GM21515 (cell line): ENCODE measurements at regions not wholly inside any gene's neighbourhood (a gene's known extent, or its start where the extent isn't known, plus 50 kb on each side); places are given as distances from the start of the nearest gene placed in this dataset.

Experiments used
- ATAC-seq: cut with Tn5 transposase; IDR thresholded peaks from one replicate; pipeline ENCODE4 v1.9.1; 2021; ENCODE audit not compliant: unreplicated experiment

DNA sequence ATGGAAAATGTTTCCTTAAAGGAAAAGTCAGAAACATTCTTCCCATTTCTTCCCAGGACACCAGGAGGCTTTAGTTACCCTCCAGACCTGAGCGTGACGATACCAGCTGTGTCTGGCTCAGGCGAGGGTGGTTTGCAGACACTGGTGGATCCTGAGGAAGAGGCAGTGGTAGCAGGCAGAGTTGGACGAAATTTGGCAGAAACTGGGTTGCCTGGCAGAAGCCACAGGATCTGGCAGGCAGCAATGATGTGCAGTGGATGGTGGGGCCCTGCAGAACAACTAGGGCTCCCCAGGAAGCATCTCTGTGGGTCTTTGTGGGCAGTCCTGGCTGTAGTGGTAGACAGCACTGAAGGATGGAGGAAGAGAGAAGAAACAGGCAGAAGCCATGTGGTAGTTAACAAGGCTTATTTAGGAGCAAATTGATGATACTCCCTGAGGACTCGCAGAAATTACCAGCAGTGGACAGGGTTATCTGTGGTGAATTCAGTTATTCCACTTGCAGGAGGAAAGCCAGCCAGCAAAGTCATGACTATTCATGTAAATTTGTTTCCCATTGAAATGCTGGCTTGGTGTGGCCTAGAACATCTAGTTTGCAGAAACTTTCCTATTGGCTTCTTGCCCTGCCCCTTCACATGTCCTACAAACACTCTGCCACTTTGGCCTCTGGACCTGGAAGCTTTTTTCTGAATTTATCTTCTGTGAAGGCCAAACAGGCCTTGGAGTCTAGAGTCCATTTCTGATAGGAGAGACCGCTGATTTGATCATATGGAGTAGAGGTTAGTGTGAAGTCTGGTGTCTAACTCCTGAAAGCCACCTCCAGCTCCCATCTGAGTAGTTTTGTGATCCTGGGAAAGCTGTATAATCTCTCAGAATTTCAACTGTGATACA is 212.0 kb downstream of the DMRT2 start:
- no peak for ATAC-seq

DNA sequence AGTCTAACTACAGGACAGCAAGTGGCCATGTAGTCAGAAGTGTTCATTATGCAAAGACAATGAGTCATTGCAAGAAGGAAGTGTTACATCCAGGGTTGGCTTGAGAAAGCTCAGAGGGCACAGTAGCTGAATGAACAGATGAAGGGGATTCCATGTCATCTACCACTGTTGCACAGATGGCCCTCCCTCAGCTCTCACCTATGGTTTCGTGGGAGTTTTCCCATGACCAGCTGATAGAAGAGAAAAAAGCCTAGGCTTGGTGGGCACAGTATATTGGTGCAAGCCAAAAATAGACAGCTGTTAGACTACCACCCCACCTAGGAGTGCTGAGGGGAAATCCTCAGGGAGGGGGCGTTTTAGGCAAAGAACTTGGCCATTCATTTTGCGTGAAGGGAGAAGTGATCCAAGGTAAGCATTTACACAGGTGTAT is 217.0 kb downstream of the DMRT2 start:
- ATAC-seq = no peak

GRCh38 chr9:1267581-1267980 is 217.4 kb downstream of the DMRT2 start:
- ATAC-seq = no peak

GRCh38 chr9:1269533-1270315 is 219.6 kb downstream of the DMRT2 start:
- ATAC-seq = no peak

- no peak for ATAC-seq
Measured at GRCh38 chr9:1271367-1271766, 221.2 kb downstream of the DMRT2 start.

- no peak for ATAC-seq
Measured at GRCh38 chr9:1271786-1272185, 221.6 kb downstream of the DMRT2 start.

GRCh38 chr9:1272488-1272887 is 222.3 kb downstream of the DMRT2 start:
- ATAC-seq = no peak

- ATAC-seq = no peak
Measured at GRCh38 chr9:1273859-1274258, 223.7 kb downstream of the DMRT2 start.

GRCh38 chr9:1274334-1274733 is 224.2 kb downstream of the DMRT2 start:
- no peak for ATAC-seq

DNA sequence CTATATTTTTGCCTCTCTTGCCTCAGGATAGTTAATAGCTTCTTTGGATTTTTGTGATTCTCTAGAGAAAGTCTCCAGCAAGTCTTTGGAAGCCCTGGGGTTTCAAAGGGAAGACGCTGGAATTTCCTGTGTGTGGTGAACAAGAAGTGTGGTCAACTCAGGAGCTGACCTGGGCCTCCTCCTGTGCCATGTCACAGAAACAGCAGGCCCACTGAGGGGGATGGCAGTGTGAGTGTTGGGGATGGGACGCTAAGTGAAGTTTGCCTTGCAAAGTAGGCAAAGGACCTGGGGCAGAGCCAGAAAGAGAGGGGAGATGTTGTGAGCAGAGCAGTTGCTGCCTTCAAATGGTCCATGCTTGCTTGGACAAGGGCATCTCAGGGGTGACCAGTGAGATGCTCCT is 226.3 kb downstream of the DMRT2 start:
- ATAC-seq = no peak

- no peak for ATAC-seq
Measured at GRCh38 chr9:1284727-1285126, 234.6 kb downstream of the DMRT2 start.

DNA sequence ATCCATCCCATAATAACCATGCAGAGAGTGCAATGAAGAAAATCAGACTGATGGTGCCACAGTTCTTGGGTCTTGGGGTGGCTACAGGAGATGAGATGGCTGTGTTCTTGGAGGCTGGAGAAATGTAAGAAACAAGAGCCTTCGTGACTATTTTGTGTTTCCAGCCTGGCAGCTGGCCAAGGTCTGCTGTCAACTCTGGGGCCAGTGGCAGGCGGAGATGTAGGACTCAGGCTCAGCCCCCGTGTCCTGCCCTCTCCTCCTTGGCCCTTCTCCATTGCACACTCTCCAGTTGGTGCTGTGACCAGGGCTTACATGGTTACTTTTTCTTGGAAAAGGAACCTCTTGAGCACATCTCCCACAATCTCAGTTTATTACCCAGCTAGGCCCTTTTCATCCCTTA is 235.4 kb downstream of the DMRT2 start:
- ATAC-seq = no peak

- ATAC-seq = no peak
Measured at GRCh38 chr9:1292384-1292783, 242.2 kb downstream of the DMRT2 start.

DNA sequence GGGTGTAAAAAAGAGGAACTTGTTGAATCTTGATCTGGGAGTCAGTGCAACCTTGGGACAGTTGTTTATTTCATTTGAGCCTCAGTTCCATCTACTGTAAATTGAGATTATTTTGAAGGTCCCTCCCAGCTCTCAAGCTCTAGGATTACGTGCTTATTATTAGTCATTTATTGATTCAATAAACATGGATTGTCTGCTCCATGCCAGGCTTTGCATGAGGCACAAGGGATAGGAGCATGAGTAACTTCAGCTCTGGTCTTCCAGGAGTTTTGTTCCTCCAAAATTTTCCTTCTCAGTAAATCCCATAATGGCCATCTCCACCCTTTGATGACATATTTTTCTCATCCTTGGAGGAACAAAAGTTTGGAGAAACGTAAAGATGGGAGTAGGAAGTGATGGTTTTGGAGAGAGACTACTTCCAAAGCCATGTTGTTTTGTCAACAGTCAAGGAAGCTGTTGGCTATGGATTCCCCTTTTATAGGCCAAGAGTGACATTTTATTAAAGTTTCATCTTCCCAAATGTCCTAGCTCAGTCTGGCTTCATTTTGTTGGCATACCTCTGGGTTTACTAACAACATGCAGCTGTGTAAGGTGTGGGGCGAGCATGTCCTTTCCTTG is 244.6 kb downstream of the DMRT2 start:
- ATAC-seq = no peak

DNA sequence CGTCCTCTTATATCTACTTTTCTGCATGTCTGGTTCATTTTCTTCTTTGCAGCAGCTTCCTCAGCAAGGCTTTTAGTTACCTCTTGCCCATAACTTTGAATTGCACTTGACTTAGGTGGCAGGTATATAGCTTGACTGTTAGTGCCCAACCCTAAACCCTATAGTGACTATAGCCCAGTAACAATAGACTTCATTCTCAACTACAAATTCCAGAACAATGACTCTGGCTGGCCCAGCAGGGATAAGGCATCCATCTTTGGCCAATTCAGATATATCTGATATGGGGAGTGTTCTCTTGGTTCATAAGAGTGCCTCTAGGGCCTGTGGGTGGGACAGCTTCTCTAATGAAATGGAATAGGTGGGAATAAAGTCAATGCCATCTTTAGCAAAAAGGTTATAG is 246.2 kb downstream of the DMRT2 start:
- no peak for ATAC-seq

DNA sequence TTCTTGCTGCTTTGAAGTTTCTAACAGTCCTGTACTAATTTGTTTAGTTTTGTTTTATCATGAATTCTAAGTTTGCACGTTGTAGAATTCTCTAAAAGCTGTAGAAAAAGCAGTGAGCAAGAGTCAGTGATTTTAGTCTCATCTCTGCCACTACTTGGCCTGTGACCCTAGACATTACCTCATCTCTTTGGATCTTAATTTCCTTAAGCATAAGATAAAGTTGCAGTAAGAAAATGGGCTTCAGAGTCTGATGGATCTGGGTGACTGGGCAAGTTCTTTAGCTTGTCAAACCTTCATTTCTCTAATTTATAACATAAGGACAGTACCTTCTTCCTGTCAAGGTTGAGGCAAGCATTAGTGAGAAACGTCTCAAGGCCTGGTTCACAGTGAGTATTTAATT is 247.9 kb downstream of the DMRT2 start:
- no peak for ATAC-seq

DNA sequence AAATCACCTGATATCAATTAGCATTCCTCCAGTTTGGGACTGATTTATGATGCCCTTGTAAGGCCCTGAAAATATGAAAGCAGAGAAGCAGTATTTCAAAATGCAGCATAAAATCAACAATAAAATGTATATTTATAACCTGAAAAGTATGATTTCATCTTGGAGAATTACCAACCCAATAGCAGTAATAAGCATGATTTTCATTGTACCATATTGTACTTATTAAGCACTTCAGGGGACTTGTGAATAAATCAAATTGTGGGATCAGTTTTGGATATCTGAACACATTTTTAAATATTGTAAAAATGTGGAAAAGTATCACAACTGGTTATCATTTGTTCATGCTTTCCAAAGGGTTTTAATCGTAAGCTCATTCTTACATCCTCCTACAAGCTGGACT is 250.8 kb downstream of the DMRT2 start:
- ATAC-seq = no peak

GRCh38 chr9:1303932-1304331 is 253.8 kb downstream of the DMRT2 start:
- ATAC-seq = no peak

DNA sequence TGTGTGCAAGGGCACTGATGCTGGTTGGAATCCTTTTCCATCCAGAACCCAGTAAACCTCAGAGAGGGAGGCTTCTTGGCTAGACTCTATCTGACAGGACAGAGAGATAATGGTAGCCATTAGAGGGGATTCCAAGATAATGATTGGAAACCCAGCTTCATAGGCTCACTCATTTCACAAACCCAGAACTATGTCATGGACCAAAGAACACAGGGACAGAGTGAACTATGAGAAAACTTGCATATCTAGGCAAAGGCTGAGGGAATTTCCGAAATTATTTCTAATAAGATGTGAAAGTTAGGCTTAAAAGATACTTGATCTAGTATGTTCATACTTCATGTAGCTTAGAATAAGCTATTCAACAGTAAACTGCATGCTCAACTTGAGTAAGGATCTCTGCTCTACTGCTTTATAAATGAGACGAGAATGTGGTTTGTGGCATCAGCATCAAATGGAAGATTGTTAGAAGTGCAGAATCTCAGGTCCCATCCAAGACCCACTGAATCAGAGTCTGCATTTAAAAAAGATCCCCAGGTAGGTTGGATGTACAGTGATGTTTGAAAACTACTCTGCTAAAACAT is 261.4 kb downstream of the DMRT2 start:
- no peak for ATAC-seq

DNA sequence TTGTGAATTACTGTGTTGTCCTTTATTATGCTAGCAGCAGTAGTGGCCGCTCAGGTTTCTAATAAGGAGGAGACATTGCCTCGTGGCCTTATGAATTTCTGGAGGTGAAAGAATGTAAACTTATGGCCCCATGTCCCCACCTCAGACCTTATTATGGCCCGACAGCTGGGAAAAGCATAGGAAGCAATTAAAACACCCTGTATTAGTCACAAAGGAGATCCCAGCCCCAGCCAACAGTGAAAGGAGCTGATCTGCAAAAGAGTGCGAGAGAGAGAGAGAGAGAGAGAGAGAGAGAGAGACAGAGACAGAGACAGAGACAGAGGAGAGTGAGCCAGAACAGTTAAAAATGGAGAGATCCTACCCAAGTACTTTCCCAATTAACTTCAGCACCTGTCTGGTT is 269.3 kb downstream of the DMRT2 start:
- no peak for ATAC-seq

GRCh38 chr9:1320051-1320557 is 269.9 kb downstream of the DMRT2 start:
- ATAC-seq = no peak
